NB4 (cell line): ENCODE measurements at regions not wholly inside any gene's neighbourhood (a gene's known extent, or its start where the extent isn't known, plus 50 kb on each side); places are given as distances from the start of the nearest gene placed in this dataset.

Experiments used
- POLR2A ChIP-seq: IDR thresholded peaks from 2 replicates; pipeline ENCODE4 v1.6.1; 2011; ENCODE audit warnings: mild to moderate bottlenecking; ENCODE audit not compliant: insufficient read length; ENCODE audit errors: extremely low read depth
- TF ChIP-seq, protein P1 (sequence below): IDR thresholded peaks from one replicate; pipeline ENCODE4 v1.5.1; 2012; ENCODE audit warnings: low read depth, low read length
- TF ChIP-seq, protein P2 (sequence below): IDR thresholded peaks from 2 replicates; pipeline ENCODE4 v1.6.1; 2011; ENCODE audit warnings: low read depth, low read length

DNA sequence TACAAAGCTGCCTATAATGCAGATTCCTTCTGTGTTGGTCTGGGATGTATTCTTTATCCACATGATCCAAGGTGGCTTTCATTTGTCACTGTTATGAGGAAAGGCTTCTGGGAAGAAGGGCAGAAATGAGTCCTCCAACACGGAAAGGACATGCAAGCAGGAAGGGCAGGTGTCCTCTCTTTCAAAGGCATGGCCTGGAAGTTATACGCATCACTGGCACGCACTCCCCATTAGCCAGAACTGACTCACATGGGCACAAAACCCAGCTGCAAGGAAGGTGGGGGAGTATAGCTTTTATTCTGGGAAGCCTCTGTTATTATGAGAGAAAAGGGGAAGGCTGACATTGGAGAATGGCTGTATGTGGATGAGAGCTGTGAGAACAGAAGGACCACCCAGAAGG, 141.3 kb upstream of the ZNF618 start:
- TF ChIP-seq POLR2A = no peak
- TF ChIP-seq, protein P1, sequence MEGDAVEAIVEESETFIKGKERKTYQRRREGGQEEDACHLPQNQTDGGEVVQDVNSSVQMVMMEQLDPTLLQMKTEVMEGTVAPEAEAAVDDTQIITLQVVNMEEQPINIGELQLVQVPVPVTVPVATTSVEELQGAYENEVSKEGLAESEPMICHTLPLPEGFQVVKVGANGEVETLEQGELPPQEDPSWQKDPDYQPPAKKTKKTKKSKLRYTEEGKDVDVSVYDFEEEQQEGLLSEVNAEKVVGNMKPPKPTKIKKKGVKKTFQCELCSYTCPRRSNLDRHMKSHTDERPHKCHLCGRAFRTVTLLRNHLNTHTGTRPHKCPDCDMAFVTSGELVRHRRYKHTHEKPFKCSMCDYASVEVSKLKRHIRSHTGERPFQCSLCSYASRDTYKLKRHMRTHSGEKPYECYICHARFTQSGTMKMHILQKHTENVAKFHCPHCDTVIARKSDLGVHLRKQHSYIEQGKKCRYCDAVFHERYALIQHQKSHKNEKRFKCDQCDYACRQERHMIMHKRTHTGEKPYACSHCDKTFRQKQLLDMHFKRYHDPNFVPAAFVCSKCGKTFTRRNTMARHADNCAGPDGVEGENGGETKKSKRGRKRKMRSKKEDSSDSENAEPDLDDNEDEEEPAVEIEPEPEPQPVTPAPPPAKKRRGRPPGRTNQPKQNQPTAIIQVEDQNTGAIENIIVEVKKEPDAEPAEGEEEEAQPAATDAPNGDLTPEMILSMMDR = no peak
- TF ChIP-seq, protein P2, sequence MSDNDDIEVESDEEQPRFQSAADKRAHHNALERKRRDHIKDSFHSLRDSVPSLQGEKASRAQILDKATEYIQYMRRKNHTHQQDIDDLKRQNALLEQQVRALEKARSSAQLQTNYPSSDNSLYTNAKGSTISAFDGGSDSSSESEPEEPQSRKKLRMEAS = no peak
